Limb (tissue), 2 donors: ENCODE measurements at regions not wholly inside any gene's neighbourhood (a gene's known extent, or its start where the extent isn't known, plus 50 kb on each side); places are given as distances from the start of the nearest gene placed in this dataset.

Experiments used
- DNase-seq, 2 donors: peaks; one replicate each; pipeline ENCODE4 v3.0.0-alpha.2; 2016; ENCODE audit errors: extremely low spot score in 2 of 2

DNA sequence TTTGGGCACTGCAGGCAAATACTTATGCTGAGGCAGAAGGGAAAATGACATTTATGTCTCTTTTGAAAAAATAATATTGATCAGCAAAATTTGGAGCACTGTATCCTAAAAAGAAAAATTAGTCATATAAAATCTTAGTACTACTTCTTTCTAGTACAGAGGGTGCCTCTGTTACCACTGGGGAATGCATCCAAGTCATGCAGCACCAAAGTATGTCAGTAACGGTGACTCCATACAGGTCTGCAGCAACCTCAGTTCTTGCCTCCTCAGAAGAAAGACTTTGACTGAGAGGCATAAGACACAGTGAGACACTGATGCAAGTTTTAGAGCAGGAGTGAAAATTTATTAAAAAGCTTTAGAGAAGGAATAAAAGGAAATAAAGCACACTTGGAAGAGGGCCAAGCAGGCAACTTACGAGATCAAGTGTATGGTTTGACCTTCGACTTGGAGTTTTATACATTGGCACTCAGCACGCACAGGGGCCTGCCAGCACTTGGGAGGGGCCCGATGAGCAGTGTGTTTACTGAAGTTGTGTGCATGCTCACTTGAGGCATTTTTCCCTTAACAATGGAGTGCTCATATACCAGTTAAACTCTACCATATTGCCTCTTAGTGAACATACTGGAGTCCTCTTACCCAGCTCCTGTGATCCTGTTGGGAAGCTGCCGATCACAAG is 1244.8 kb downstream of the EPHA7 start:
- no peak for DNase-seq

DNA sequence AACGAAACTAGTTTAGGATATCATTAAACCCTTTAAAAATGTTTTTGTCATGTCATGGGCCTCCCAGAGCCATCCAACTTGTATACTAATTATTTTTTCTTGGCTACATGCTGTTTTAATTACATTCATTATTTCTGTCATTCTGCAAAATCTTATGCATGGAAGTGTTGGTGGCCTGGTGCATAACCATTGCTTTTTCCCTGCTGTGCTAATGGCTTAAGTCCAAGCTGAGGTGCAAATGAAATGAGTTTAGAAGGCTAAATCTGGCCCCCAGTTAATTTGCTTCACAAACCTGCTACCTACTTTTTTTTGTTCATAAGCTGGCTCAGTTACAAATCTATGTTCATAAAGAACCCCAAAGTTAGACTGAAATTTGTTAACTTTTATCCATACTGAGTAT is 1249.9 kb downstream of the EPHA7 start:
- DNase-seq, result no peak

GRCh38 chr6:92166666-92167065 is 1252.7 kb downstream of the EPHA7 start:
- DNase-seq, result no peak

GRCh38 chr6:92161953-92162352 is 1257.4 kb downstream of the EPHA7 start:
- no peak for DNase-seq

GRCh38 chr6:92160226-92160625 is 1259.1 kb downstream of the EPHA7 start:
- DNase-seq, result no peak

DNA sequence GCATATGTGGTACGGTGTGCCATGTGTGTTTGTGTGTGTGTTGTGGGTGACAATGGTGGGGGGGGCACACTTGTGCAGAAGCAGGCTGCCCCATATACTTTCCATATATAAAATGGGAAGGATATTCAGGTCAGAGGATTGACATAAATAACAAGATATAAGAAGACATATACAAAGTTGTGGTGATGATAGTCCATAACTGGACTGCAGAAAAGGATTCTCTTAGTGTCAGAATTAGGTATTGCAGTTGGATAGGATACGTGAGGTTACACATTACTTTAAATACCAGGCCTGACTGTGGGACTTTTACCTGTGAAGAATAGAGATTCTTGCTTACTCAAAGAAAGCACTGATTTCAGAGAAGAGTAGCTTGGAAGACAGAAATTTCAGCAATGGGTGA is 1260.3 kb downstream of the EPHA7 start:
- no peak for DNase-seq

GRCh38 chr6:92150553-92150952 is 1268.8 kb downstream of the EPHA7 start:
- DNase-seq, result no peak

- no peak for DNase-seq
Measured at GRCh38 chr6:92147246-92147645, 1272.1 kb downstream of the EPHA7 start.

DNA sequence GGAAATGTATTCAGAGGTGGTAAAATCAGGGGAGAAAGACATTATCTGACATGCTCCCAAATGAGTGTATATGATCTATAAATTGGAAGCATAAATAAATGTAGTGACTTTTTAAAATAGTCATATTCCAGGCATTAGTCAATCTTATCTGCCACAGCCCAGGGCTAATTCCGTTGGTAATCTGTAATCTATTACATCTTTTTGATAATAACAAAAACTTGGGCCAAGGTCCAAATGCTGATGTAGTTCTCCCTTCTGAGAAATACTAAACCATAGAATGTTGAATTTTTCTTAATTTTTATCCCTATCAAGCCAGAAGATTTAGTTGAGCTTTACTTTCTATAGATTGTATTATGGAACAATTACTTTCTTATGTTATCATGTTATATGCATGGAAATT is 1279.8 kb downstream of the EPHA7 start:
- no peak for DNase-seq

GRCh38 chr6:92132957-92133356 is 1286.4 kb downstream of the EPHA7 start:
- DNase-seq, result no peak

DNA sequence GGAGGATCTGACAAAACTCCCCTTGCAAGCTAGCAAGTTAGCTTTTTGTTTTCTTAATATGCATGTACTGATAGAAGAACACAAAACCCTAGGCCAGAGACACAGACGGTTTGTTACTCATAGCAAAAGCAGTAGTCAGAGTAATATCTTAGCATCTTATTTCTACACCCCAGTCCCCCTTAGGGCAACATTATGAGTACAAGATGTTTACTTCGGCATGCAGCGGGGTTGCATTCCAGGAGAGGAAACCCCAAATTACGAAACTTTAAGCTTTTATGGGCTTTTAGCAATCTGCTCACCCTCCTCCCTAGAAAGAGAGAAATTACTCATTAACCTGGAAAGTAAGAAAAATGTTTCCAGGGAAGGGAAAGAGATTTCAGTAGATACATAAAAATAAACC is 1286.9 kb downstream of the EPHA7 start:
- no peak for DNase-seq

DNA sequence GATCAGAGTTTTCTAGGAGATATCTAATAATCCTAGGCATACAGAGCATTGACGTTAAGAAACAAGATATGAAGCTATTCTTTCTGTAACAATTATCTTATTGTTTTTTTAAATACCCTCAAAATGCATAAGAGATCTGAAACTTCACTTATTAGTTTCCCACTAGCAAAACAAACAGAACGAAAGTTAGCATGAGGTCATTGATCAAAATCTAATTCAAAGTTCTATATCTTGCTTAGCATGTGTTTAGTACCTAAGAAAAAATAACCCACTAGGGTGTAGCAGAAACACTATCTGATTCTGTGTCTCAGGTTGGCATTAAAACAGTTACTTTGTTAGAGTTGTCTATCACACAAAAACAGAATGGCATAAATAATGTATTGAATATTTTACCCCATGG is 1288.4 kb downstream of the EPHA7 start:
- no peak for DNase-seq

GRCh38 chr6:92126983-92127382 is 1292.4 kb downstream of the EPHA7 start:
- DNase-seq, result no peak

GRCh38 chr6:92126088-92126487 is 1293.3 kb downstream of the EPHA7 start:
- no peak for DNase-seq

- no peak for DNase-seq
Measured at GRCh38 chr6:92125681-92126080, 1293.7 kb downstream of the EPHA7 start.

DNA sequence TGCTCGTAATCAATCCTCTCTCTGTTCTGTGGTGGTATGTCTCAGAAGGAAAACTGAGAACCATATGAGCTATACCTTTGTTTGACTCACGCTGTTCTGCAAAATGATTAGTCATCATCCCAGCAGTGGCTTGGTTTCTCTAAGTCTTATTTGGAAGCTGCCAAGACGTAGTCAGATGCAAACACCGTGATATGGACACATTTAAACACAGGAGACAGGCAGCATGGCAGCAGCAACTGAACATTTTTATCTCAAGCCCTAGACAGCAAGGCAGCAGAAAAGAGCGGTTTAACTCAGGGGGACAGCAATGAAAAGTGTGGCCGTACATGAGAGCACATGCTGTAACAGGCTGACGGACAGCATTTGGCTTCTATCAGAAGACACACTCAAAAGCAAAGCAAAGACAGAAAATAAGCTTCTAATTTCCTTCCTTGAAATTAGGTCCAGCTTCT is 1295.1 kb downstream of the EPHA7 start:
- peak in 1 of 2 donors; percentile 26 for DNase-seq

DNA sequence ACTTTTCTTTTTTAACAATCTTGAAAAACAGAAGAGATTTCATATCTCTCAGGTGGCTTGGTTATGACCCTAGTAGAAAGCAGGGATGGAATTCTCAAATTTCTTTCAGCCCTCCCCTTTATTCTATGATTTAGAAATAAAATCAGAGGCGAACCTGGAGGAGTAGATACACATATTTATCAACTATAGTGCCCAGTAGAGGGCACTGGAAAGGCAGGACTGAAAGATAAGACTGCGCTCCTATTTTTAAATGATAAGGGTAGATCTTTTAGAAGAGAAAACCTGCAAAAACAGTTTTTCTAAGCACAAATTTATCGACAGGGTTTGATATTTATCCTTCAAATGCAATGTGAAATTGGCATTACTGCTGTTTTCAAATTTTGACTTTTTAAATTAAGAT is 1296.6 kb downstream of the EPHA7 start:
- peak in 1 of 2 donors; percentile 35 for DNase-seq

GRCh38 chr6:92121228-92121627 is 1298.1 kb downstream of the EPHA7 start:
- DNase-seq, result no peak

GRCh38 chr6:92117800-92118199 is 1301.6 kb downstream of the EPHA7 start:
- no peak for DNase-seq

- no peak for DNase-seq
Measured at GRCh38 chr6:92114797-92115196, 1304.6 kb downstream of the EPHA7 start.

DNA sequence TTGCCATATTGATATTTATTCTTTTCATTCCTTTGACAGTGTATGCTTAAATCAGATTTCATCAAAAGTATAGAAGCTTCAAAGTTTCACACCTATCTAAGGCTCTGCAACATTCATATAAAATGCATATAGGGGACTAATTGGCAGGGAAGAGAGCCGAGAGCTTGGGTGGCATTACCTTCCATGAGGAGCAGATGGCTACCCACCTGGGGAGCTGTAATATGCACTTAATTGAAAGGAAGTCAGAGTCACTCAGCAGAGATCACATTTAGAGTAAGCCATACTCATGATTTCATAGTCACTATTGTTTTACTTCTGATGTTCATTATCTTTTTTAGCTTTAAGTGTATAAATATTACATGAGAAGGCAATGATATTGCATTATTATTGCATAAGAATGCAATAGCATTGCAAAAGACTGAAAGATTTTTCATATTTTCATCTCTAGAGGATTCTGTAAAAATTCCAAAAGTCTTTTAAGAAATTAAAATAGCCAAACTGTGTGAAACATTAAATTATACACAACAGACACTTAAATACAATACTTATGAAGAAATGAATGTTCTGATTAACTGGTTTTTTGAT is 1305.2 kb downstream of the EPHA7 start:
- DNase-seq, result no peak

DNA sequence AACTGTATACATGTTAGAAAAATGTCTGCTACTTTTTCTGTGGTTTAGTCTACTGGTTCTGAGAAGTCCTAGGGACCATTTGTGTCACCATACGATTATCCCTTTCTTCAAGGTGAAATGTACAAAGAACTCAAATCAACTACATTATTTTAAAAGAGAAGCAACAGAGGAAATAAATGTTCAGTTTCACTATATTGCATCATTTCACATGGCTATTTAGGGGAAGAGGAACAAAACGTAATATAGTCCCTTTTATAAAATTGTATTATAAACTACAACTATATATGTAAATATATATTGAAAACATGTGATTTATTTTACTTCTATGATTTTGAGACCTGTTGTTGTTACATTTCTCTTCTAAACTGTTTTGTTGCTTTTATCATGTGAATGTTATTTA is 1308.0 kb downstream of the EPHA7 start:
- no peak for DNase-seq

DNA sequence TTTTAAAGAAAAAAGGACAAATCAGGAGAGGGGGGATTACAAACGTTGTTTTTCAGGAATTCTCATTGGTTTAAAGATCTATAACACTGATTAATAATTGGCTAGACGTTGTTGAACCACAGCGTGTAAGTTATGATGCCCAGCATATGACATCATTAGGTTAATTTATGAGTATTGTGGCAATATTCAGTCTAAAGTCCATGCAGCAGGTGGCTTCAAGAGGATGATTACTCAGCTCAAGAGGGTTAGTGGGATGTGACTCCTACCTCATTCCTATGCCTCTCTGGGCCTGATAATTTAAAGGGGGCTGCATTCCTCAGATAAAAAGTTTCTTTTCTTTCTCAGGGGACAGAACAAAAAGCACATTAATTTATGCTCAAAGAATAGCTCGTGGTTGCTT is 1309.0 kb downstream of the EPHA7 start:
- no peak for DNase-seq

DNA sequence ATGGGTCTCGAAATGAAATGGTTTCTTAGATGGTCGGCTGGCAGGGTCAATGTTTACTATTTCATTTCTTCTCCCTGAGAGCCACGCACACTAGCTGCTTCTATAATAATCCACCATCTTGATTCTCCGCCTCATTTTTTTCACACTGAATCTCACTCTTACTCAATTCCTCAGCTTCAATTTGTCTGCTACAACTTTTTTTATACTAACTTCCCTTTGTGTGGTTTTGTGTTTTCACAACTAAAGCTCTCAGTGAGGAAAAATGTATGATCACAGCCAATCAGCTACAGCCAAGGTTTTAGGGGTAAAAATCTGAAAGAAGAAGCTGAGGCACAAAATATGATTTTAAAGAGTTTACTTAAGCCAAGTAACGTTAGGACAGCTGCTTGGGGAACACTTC is 1309.4 kb downstream of the EPHA7 start:
- no peak for DNase-seq
